ENCODE measurements at regions not wholly inside any gene's neighbourhood (a gene's known extent, or its start where the extent isn't known, plus 50 kb on each side); places are given as distances from the start of the nearest gene placed in this dataset.

DNA sequence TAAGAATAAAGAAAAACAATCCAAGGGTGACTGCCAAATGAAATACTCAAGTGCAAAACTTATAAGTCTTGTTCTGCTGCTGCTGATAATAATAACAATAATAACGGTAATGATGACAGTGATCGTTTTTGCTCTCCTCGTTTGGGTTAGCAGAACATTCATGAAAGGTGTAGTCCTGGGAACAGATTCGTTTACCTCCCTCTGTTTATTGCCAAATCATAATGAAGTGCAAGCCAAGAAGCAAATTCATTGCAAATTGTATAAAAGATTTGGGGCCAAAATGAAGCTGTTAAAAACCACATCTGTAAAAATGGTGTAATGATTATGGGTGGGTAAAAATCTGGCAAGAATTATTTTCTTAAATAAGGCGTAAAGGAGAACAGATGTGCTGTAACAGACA, 587.2 kb upstream of the MKI67 start:
- no TSS peak for BruUV-seq (replicated peaks)
- H2AFZ ChIP-seq (ENCODE audit: low read depth, low read length), result no peak overlapping the region
- DNase-seq (ENCODE audit: extremely low read depth in 1 of 4, low spot score in 3 of 4) (no peak), ATAC-seq (no peak), FAIRE-seq (no peak)
- H3K27ac ChIP-seq (ENCODE audit: extremely low read depth, low read depth, low read length), result no peak overlapping the region
- no peak overlapping the region for H3K4me3 ChIP-seq
- ChIA-PET POLR2A (no interaction called here), CTCF (ENCODE audit: low intra/inter-chr PET ratio) (no interaction called here)
- in situ Hi-C loops (cut with MboI), result no loop called here
- no peak overlapping the region for H3K4me2 ChIP-seq (ENCODE audit: insufficient read depth, low read length)
- H4K20me1 ChIP-seq (replicated peaks; ENCODE audit: control insufficient read depth, insufficient read depth, low read length), result no peaks in the 10 kb centered on the region
- H3K4me1 ChIP-seq (replicated peaks in 1 of 2; ENCODE audit: control insufficient read depth in 2 of 2, insufficient read depth in 2 of 2, low read length in 2 of 2), result no peaks in the 10 kb centered on the region; a peak in 1 of 5 replicates
- TF ChIP-seq HNRNPUL1 (IDR thresholded peaks at IDR 0.05; ENCODE audit: low read length), result no peak
- no peak for TF ChIP-seq SIX5 (IDR thresholded peaks at IDR 0.05; ENCODE audit: borderline replicate concordance in 1 of 2, insufficient read depth in 1 of 2, low read depth in 1 of 2, low read length in 2 of 2)
- TF ChIP-seq BRD9 (IDR thresholded peaks at IDR 0.05; ENCODE audit: low read depth, partially characterized antibody), result no peak
- no peak for TF ChIP-seq GTF2E2 (tag; IDR thresholded peaks at IDR 0.05)
- TF ChIP-seq ZNF695 (CRISPR knock-in tag; IDR thresholded peaks at IDR 0.05), result no peak
- no peak for TF ChIP-seq PHTF2 (CRISPR knock-in tag; IDR thresholded peaks at IDR 0.05)
- TF ChIP-seq RBM14 (IDR thresholded peaks at IDR 0.05; ENCODE audit: borderline replicate concordance, insufficient read depth, low read depth, low read length), result no peak
- no peak for TF ChIP-seq ZNF184 (CRISPR knock-in tag; IDR thresholded peaks at IDR 0.05)
- TF ChIP-seq, protein P1, sequence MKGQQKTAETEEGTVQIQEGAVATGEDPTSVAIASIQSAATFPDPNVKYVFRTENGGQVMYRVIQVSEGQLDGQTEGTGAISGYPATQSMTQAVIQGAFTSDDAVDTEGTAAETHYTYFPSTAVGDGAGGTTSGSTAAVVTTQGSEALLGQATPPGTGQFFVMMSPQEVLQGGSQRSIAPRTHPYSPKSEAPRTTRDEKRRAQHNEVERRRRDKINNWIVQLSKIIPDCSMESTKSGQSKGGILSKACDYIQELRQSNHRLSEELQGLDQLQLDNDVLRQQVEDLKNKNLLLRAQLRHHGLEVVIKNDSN (CRISPR knock-in tag; IDR thresholded peaks at IDR 0.05), result no peak
- TF ChIP-seq STAT5B (CRISPR knock-in tag; IDR thresholded peaks at IDR 0.05), result no peak
- TF ChIP-seq ZNF165 (CRISPR knock-in tag; IDR thresholded peaks at IDR 0.05; ENCODE audit: borderline replicate concordance), result no peak
- H3K79me2 ChIP-seq (ENCODE audit: control insufficient read depth, insufficient read depth, low read length), result no peaks in the 10 kb centered on the region
- H3K36me3 ChIP-seq (ENCODE audit: control insufficient read depth, insufficient read depth, low read length), result no peaks in the 10 kb centered on the region
- 14% methylated on average over 5 of the region's 5 CpGs for WGBS (ENCODE audit: insufficient coverage, low coverage, missing lambda C conversion rate)
- no peaks in the 10 kb centered on the region for H3K9me3 ChIP-seq (replicated peaks; ENCODE audit: control insufficient read depth, insufficient read depth, low read depth, low read length)
- no peak overlapping the region for H3K9ac ChIP-seq (ENCODE audit: insufficient read depth in 1 of 2, low read depth in 2 of 2, low read length in 2 of 2)
- no peaks in the 10 kb centered on the region for H3K9me1 ChIP-seq (ENCODE audit: control insufficient read depth, insufficient read depth, low read length)
- intact Hi-C loops (cut with micrococcal nuclease), result no loop called here
- H3K27me3 ChIP-seq (ENCODE audit: control insufficient read depth in 2 of 2, insufficient read depth in 2 of 2, low read length in 2 of 2), result peaks cover 3 to 22% of the 10 kb centered on the region in 2 experiments; a peak in 4 of 5 replicates

Measured in K562 (cell line).